Tibial nerve (tissue), 4 donors: ENCODE measurements at regions not wholly inside any gene's neighbourhood (a gene's known extent, or its start where the extent isn't known, plus 50 kb on each side); places are given as distances from the start of the nearest gene placed in this dataset.
"Not testable (repeated sequence)": the region's sequence is repeated elsewhere in the genome, so short reads cannot be mapped to it uniquely, and the experiment has no call there.

Experiments used
- DNase-seq, 2 donors: peaks; one replicate each; pipeline ENCODE4 v3.0.0-alpha.2; 2019; ENCODE audit warnings: low spot score in 2 of 2
- H3K27ac ChIP-seq, 4 donors: fragments of 200-600 bp; sonication (generic) in 3 of 4; one replicate each; pipeline ENCODE4 v1.5.1; 2017 to 2019; ENCODE audit warnings: mild to moderate bottlenecking in 1 of 4
- H3K27me3 ChIP-seq, 2 donors: fragments of 200-600 bp; sonication (generic) in 1 of 2; one replicate each; pipeline versions ENCODE4 v1.5.1 to v1.6.0; 2017 to 2019
- H3K36me3 ChIP-seq, 3 donors: fragments of 200-600 bp; sonication (generic); one replicate each; pipeline ENCODE4 v1.5.1; 2018 to 2019
- H3K4me1 ChIP-seq, 4 donors: fragments of 200-600 bp; sonication (generic) in 3 of 4; one replicate each; pipeline ENCODE4 v1.5.1; 2017 to 2019
- H3K4me3 ChIP-seq, 4 donors: fragments of 200-600 bp; sonication (generic) in 3 of 4; one replicate each; pipeline ENCODE4 v1.5.1; 2017 to 2019; ENCODE audit warnings: mild to moderate bottlenecking in 1 of 4, moderate library complexity in 1 of 4
- H3K9me3 ChIP-seq, 4 donors: fragments of 200-600 bp; sonication (generic) in 3 of 4; one replicate each; pipeline ENCODE4 v1.5.1; 2017 to 2019
- CTCF ChIP-seq, 5 experiments: fragments of 200-600 bp in 3 of 5; fragments of 450-650 bp in 2 of 5; sonication (generic) in 3 of 5; IDR thresholded peaks; one replicate each; pipeline ENCODE4 v1.5.1; 2016 to 2019; ENCODE audit warnings: antibody characterized with exemption in 5 of 5, mild to moderate bottlenecking in 3 of 5, moderate library complexity in 2 of 5
- EP300 ChIP-seq, 2 donors: sonication (generic); formaldehyde crosslinking; IDR thresholded peaks; one replicate each; pipeline ENCODE4 v1.6.1; 2017; ENCODE audit warnings: antibody characterized with exemption in 2 of 2, mild to moderate bottlenecking in 1 of 2
- POLR2A ChIP-seq, 2 donors: fragments of 450-650 bp; IDR thresholded peaks; one replicate each; pipeline ENCODE4 v1.6.1; 2017; ENCODE audit warnings: antibody characterized with exemption in 2 of 2, mild to moderate bottlenecking in 2 of 2, moderate library complexity in 2 of 2
- WGBS, 2 donors: methylation state at CpG; one replicate each; pipeline ENCODE4 v1.1.5; 2018; 5-methylcytosine and 5-hydroxymethylcytosine counted together

GRCh38 chrX:44060221-44060620 lies 87.0 kb upstream of the NDP start:
- H3K27me3 ChIP-seq, result no peaks in the 10 kb centered on the region
- TF ChIP-seq EP300 (IDR thresholded peaks at IDR 0.05) (no peak), POLR2A (IDR thresholded peaks at IDR 0.05) (no peak), CTCF (IDR thresholded peaks at IDR 0.05) (no peak)
- H3K4me1 ChIP-seq, result no peaks in the 10 kb centered on the region
- H3K27ac ChIP-seq, result no peak overlapping the region
- no peaks in the 10 kb centered on the region for H3K36me3 ChIP-seq
- no peaks in the 10 kb centered on the region for H3K9me3 ChIP-seq
- WGBS, 2 donors, result 39 to 43% methylated on average over 2 of the region's 2 CpGs
- DNase-seq, result no peak
- H3K4me3 ChIP-seq, result no peak overlapping the region

- H3K27ac ChIP-seq, result no peak overlapping the region
- WGBS, 2 donors, result 82 to 88% methylated on average over 4 of the region's 4 CpGs
- DNase-seq, result no peak
- no peaks in the 10 kb centered on the region for H3K9me3 ChIP-seq
- H3K36me3 ChIP-seq, result no peaks in the 10 kb centered on the region
- H3K4me1 ChIP-seq, result no peaks in the 10 kb centered on the region
- H3K27me3 ChIP-seq, result no peaks in the 10 kb centered on the region
- H3K4me3 ChIP-seq, result no peak overlapping the region
- TF ChIP-seq EP300 (IDR thresholded peaks at IDR 0.05) (no peak), POLR2A (IDR thresholded peaks at IDR 0.05) (no peak), CTCF (IDR thresholded peaks at IDR 0.05) (no peak)
Measured at GRCh38 chrX:44058339-44058738, 85.1 kb upstream of the NDP start.

- no peak for DNase-seq
- Histone ChIP-seq H3K27ac (no peak overlapping the region), H3K36me3 (no peaks in the 10 kb centered on the region), H3K9me3 (no peaks in the 10 kb centered on the region), H3K27me3 (no peaks in the 10 kb centered on the region), H3K4me3 (no peak overlapping the region), H3K4me1 (no peaks in the 10 kb centered on the region)
- no peak for TF ChIP-seq CTCF (IDR thresholded peaks at IDR 0.05)
- TF ChIP-seq POLR2A (IDR thresholded peaks at IDR 0.05), result no peak
- no peak for TF ChIP-seq EP300 (IDR thresholded peaks at IDR 0.05)
- WGBS, 2 donors, result 68 to 72% methylated on average over 4 of the region's 4 CpGs
Measured at GRCh38 chrX:44055638-44056037, 82.4 kb upstream of the NDP start.

GRCh38 chrX:44054863-44055601 lies 81.8 kb upstream of the NDP start:
- Histone ChIP-seq H3K27me3 (no peaks in the 10 kb centered on the region), H3K4me3 (no peak overlapping the region), H3K27ac (no peak overlapping the region), H3K36me3 (no peaks in the 10 kb centered on the region), H3K4me1 (no peaks in the 10 kb centered on the region), H3K9me3 (no peaks in the 10 kb centered on the region)
- TF ChIP-seq POLR2A (IDR thresholded peaks at IDR 0.05) (no peak), CTCF (IDR thresholded peaks at IDR 0.05) (no peak), EP300 (IDR thresholded peaks at IDR 0.05) (no peak)
- DNase-seq, result no peak
- WGBS, 2 donors, result 69 to 82% methylated on average over 4 of the region's 4 CpGs

- not testable (repeated sequence) for H3K4me3 ChIP-seq, DNase-seq, H3K4me1 ChIP-seq, H3K36me3 ChIP-seq, H3K27me3 ChIP-seq, H3K27ac ChIP-seq, H3K9me3 ChIP-seq
- 77 to 82% methylated on average over 1 of the region's 1 CpG for whole genome bisulfite sequencing, 2 donors
Measured at GRCh38 chrX:44045106-44045505, 71.9 kb upstream of the NDP start.

- H3K9me3 ChIP-seq, result no peaks in the 10 kb centered on the region
- peaks cover 0 to 7% of the 10 kb centered on the region in 2 donors for H3K27me3 ChIP-seq
- no peak overlapping the region for H3K4me3 ChIP-seq
- DNase-seq, result no peak
- no peaks in the 10 kb centered on the region for H3K4me1 ChIP-seq
- no peak for TF ChIP-seq EP300 (IDR thresholded peaks at IDR 0.05)
- no peak for TF ChIP-seq POLR2A (IDR thresholded peaks at IDR 0.05)
- no peak for TF ChIP-seq CTCF (IDR thresholded peaks at IDR 0.05)
- H3K27ac ChIP-seq, result no peak overlapping the region
- 80 to 100% methylated on average over 1 of the region's 1 CpG for WGBS, 2 donors
- no peaks in the 10 kb centered on the region for H3K36me3 ChIP-seq
Measured at GRCh38 chrX:44043496-44043895, 70.3 kb upstream of the NDP start.
